Ectodermal cell (in vitro differentiated cells): ENCODE measurements at regions not wholly inside any gene's neighbourhood (a gene's known extent, or its start where the extent isn't known, plus 50 kb on each side); places are given as distances from the start of the nearest gene placed in this dataset.

Experiments
- H3K27ac ChIP-seq: 2 replicates; pipeline ENCODE4 v1.7.0; 2013; ENCODE audit warnings: mild to moderate bottlenecking, low read depth, low read length; ENCODE audit not compliant: insufficient read depth, poor library complexity, severe bottlenecking
- H3K27me3 ChIP-seq: 2 replicates; pipeline ENCODE4 v1.7.0; 2013; ENCODE audit warnings: mild to moderate bottlenecking, low read length; ENCODE audit not compliant: insufficient read depth, control insufficient read depth, poor library complexity, severe bottlenecking
- H3K36me3 ChIP-seq: one replicate; pipeline ENCODE4 v1.7.0; 2013; ENCODE audit warnings: low read length; ENCODE audit not compliant: control insufficient read depth, insufficient read depth
- H3K4me1 ChIP-seq: one replicate; pipeline ENCODE4 v1.7.0; 2013; ENCODE audit warnings: low read length; ENCODE audit not compliant: control insufficient read depth, insufficient read depth
- H3K4me3 ChIP-seq: 2 replicates; pipeline ENCODE4 v1.7.0; 2013; ENCODE audit warnings: low read depth, low read length, control low read depth; ENCODE audit not compliant: insufficient read depth
- H3K9me3 ChIP-seq: 2 replicates; pipeline ENCODE4 v1.7.0; 2013; ENCODE audit warnings: mild to moderate bottlenecking, low read length, moderate library complexity; ENCODE audit not compliant: control insufficient read depth
- WGBS, 2 experiments: methylation state at CpG; one replicate each; pipeline ENCODE4 v1.1.7; 2013; ENCODE audit warnings: missing lambda C conversion rate in 2 of 2; 5-methylcytosine and 5-hydroxymethylcytosine counted together

DNA sequence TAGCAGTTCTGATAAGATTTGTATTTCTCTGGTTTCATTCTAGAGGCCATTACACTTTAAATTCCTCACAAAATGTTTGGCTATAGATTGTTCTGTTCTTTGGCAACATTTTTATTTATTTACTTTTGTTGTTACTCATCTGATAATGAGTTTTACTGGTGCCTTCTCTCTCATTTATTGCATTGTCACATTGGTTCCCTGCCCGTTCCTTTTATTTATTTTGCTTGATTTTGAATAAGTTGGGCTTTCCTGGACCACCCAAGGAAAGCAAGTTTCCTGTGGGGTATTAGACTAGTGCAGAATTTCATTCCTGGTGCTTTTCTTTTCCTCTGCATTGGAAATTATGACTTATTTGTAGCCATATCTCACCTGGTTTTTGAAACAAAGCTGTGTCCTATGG lies 232.0 kb downstream of the SOCS6 start:
- 80% methylated on average over 1 of the region's 1 CpG; no CpG with 5 or more reads in 1 of the 2 experiments for WGBS, 2 experiments
- no peaks in the 10 kb centered on the region for H3K9me3 ChIP-seq
- H3K4me3 ChIP-seq: no peak overlapping the region
- no peaks in the 10 kb centered on the region for H3K4me1 ChIP-seq
- H3K27ac ChIP-seq: no peak overlapping the region
- H3K27me3 ChIP-seq: no peaks in the 10 kb centered on the region
- no peaks in the 10 kb centered on the region for H3K36me3 ChIP-seq

GRCh38 chr18:70513502-70514171 lies 224.8 kb downstream of the SOCS6 start:
- no peak overlapping the region for H3K27ac ChIP-seq
- H3K4me3 ChIP-seq: no peak overlapping the region
- WGBS, 2 experiments: 79 to 85% methylated on average over 8 to 9 of the region's 9 CpGs
- H3K4me1 ChIP-seq: no peaks in the 10 kb centered on the region
- no peaks in the 10 kb centered on the region for H3K36me3 ChIP-seq
- no peaks in the 10 kb centered on the region for H3K27me3 ChIP-seq
- H3K9me3 ChIP-seq: peaks cover 2% of the 10 kb centered on the region

DNA sequence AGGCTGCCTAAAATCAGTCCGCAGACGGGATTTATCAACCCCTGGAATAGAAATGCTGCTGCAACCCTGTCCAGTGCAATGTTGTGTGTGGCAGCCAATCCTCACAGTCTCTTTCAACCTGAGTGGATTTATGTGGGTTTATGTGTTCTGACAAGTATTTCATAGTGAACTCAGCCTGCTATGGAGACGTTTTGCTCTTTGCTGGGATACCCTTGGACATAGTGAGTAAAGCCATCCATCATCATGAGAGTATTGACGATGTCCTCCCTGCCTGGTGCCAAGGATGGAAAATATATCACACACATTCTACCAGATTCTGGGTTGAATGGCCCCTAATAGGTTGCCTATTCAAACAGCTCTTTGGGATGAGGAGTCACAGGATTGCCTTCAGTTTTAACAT lies 219.1 kb downstream of the SOCS6 start:
- WGBS, 2 experiments: 75 to 76% methylated on average over 4 of the region's 4 CpGs

DNA sequence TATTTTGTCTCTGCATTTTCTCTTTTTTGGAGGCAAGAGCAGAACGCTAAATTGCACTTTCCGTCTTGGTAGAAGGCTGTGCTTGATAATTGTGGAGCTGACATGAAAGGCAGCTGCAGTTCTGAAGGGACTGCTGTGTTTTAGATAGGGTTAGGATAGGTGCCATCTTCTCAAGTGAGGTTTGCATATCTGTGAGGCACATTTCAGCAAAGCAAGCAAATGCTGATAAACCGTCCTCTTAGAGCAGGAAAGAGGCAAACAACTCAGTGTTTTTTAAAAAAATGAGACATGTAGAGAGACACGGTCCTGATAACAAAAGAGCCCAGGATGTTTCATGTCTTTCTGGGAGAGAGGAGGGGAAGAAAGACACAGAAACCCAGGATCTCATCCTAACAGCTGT lies 217.7 kb downstream of the SOCS6 start:
- Histone ChIP-seq H3K36me3 (no peaks in the 10 kb centered on the region), H3K27me3 (no peaks in the 10 kb centered on the region), H3K9me3 (peaks cover 2% of the 10 kb centered on the region), H3K27ac (no peak overlapping the region), H3K4me3 (no peak overlapping the region), H3K4me1 (no peaks in the 10 kb centered on the region)
- 74 to 76% methylated on average over 4 of the region's 4 CpGs for WGBS, 2 experiments

More for the DNA sequence above, 219.1 kb downstream of the SOCS6 start:
- H3K27me3 ChIP-seq: no peaks in the 10 kb centered on the region
- H3K4me1 ChIP-seq: no peaks in the 10 kb centered on the region
- no peaks in the 10 kb centered on the region for H3K36me3 ChIP-seq
- H3K4me3 ChIP-seq: no peak overlapping the region
- H3K9me3 ChIP-seq: peaks cover 2% of the 10 kb centered on the region
- H3K27ac ChIP-seq: no peak overlapping the region

- H3K27me3 ChIP-seq: no peaks in the 10 kb centered on the region
- H3K27ac ChIP-seq: no peak overlapping the region
- H3K36me3 ChIP-seq: no peaks in the 10 kb centered on the region
- H3K4me3 ChIP-seq: no peak overlapping the region
- WGBS, 2 experiments: 89% methylated on average over 1 of the region's 1 CpG; no CpG with 5 or more reads in 1 of the 2 experiments
- no peaks in the 10 kb centered on the region for H3K9me3 ChIP-seq
- no peaks in the 10 kb centered on the region for H3K4me1 ChIP-seq
Observed at GRCh38 chr18:70503060-70503459, 214.2 kb downstream of the SOCS6 start.

DNA sequence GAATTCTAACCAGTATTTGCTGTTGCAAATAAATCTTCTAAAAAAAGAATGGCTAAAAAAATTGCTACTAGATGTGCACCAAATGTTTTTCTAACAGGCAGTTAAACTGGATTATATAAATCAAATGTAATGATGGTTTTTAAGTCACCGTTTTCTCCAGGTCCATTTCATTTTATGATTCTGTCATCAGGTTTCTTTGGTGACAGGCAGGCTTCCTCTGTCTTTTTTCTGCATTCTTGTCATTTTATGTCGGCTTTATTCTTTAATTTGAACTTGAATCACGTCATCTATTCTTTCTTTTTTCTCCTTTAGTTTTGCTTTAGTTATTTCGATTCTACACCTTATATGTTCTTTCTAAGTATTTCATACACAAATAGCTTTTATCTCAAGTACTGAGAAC lies 212.5 kb downstream of the SOCS6 start:
- no peaks in the 10 kb centered on the region for H3K9me3 ChIP-seq
- H3K4me1 ChIP-seq: no peaks in the 10 kb centered on the region
- no peak overlapping the region for H3K4me3 ChIP-seq
- 84 to 92% methylated on average over 3 to 4 of the region's 4 CpGs for WGBS, 2 experiments
- H3K27me3 ChIP-seq: no peaks in the 10 kb centered on the region
- H3K36me3 ChIP-seq: no peaks in the 10 kb centered on the region
- no peak overlapping the region for H3K27ac ChIP-seq

GRCh38 chr18:70500748-70501147 lies 211.9 kb downstream of the SOCS6 start:
- Histone ChIP-seq H3K4me3 (no peak overlapping the region), H3K27me3 (no peaks in the 10 kb centered on the region), H3K4me1 (no peaks in the 10 kb centered on the region), H3K36me3 (no peaks in the 10 kb centered on the region), H3K27ac (no peak overlapping the region), H3K9me3 (no peaks in the 10 kb centered on the region)
- WGBS, 2 experiments: 78 to 80% methylated on average over 1 of the region's 2 CpGs

DNA sequence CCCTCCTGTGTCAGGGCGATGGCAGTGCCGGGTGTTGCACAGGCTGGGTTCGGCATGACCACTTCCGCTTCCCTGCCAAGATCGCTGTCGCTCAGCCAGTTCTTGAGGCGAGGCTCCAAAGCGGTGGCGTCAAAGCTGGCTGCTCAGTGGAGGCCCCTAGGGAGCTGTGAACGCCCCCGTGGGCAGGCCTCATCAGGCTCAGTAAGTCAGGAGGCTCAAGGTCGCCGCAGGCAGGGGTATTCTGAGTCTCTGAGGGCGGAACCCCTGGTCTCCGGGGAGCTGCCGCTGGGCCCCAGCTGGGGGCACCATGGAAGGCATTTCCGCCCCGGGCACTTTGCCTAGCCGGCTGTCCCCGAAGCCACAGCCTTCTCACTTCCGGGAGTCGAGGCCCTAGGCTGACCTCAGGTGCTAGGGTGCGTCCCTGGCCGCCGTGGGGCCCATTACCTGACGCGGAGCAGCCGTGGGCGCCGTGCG lies 210.4 kb downstream of the SOCS6 start:
- Histone ChIP-seq H3K27me3 (no peaks in the 10 kb centered on the region), H3K4me1 (no peaks in the 10 kb centered on the region), H3K36me3 (no peaks in the 10 kb centered on the region), H3K4me3 (no peak overlapping the region), H3K9me3 (no peaks in the 10 kb centered on the region), H3K27ac (no peak overlapping the region)
- WGBS, 2 experiments: 88 to 89% methylated on average over 31 of the region's 31 CpGs

DNA sequence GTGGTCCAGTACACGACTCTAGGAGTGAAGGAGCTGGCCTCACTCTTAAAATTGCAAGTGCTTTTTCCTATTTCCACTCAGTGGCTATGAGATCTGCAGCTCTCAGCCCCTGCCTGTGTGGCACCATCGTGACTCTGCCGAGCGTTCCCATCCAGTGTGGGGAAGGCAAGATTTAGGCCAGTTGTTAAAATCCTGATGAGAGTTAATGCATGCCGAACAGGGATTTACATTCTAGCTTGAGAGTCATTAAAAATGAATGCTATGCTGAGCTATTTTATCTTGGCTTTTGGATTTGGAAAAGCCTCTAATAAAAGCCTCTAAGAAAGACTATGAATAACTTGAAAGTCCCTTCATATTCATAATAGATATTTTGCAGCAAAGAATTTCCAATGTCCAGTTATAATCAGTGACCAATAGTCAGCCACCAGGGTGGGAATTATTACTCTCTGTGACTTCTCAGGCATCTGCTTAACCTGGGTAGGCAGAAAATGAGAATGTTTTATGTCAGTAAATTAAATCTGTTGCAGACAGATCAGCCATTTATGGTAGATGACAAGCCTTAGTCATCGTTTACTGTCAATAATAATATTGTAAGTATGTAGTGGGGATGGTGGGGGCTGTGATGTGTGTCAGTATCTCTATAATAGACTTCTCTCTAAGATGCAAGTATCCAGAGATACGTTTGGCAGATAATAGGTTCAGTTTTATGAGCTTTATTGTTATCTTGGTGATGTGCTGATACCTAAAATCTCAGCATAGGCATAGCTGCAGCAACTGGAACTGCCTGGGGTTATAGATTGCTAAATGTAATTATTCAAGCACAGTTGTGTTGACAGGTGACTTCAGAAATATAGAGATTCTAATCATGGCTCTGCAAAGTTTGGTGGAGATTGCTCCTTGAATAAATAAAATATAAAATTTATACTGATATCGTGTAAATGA lies 207.8 kb downstream of the SOCS6 start:
- H3K4me3 ChIP-seq: no peak overlapping the region
- no peaks in the 10 kb centered on the region for H3K4me1 ChIP-seq
- H3K36me3 ChIP-seq: no peaks in the 10 kb centered on the region
- no peaks in the 10 kb centered on the region for H3K27me3 ChIP-seq
- no peaks in the 10 kb centered on the region for H3K9me3 ChIP-seq
- no peak overlapping the region for H3K27ac ChIP-seq
- WGBS, 2 experiments: 78 to 79% methylated on average over 7 to 8 of the region's 8 CpGs

DNA sequence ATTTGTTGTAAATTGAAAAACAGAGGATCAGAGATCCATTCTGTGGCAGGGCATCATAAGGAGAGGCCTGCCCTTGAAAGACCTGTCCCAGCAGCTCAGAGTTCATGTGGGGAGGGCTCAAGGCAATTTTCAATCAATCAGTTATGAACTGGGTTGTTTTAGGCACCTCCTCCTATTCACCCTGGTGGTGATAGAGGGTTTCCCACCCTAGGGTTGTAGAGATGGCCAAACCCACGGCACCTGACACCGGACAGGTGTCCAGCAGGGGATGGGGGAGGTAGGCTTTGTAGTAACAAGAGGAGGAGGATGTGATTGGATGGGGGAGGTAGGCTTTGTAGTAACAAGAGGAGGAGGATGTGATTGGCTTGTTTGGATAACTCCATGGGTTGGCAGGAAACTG lies 205.7 kb downstream of the SOCS6 start:
- H3K27me3 ChIP-seq: no peaks in the 10 kb centered on the region
- no peaks in the 10 kb centered on the region for H3K36me3 ChIP-seq
- no peaks in the 10 kb centered on the region for H3K9me3 ChIP-seq
- H3K27ac ChIP-seq: no peak overlapping the region
- WGBS, 2 experiments: 86 to 94% methylated on average over 2 of the region's 2 CpGs
- no peaks in the 10 kb centered on the region for H3K4me1 ChIP-seq
- H3K4me3 ChIP-seq: no peak overlapping the region
